ENCODE measurements at regions not wholly inside any gene's neighbourhood (a gene's known extent, or its start where the extent isn't known, plus 50 kb on each side); places are given as distances from the start of the nearest gene placed in this dataset.

GRCh38 chr21:25081096-25081495 lies 526.2 kb downstream of the MRPL39 start:
- no peak for TF ChIP-seq GATA2 (IDR thresholded peaks at IDR 0.05; ENCODE audit: low read depth, low read length)
- TF ChIP-seq GATA3 (IDR thresholded peaks at IDR 0.05; ENCODE audit: low read depth, low read length): no peak
